Fibroblast of pulmonary artery (primary cell): ENCODE measurements at regions not wholly inside any gene's neighbourhood (a gene's known extent, or its start where the extent isn't known, plus 50 kb on each side); places are given as distances from the start of the nearest gene placed in this dataset.

Experiments used
- DNase-seq: peaks from one replicate; pipeline ENCODE4 v3.0.0-alpha.2; 2010; ENCODE audit warnings: low read depth
- H3K4me3 ChIP-seq: replicated peaks from 2 replicates; pipeline ENCODE4 v1.5.1; 2011; ENCODE audit warnings: low read depth, mild to moderate bottlenecking, control low read depth, low read length, moderate library complexity
- TF ChIP-seq, protein P1 (sequence below): IDR thresholded peaks from 2 replicates; pipeline ENCODE4 v1.5.1; 2011; ENCODE audit warnings: mild to moderate bottlenecking, control low read depth, low read length, inconsistent platforms; ENCODE audit errors: missing control alignments

DNA sequence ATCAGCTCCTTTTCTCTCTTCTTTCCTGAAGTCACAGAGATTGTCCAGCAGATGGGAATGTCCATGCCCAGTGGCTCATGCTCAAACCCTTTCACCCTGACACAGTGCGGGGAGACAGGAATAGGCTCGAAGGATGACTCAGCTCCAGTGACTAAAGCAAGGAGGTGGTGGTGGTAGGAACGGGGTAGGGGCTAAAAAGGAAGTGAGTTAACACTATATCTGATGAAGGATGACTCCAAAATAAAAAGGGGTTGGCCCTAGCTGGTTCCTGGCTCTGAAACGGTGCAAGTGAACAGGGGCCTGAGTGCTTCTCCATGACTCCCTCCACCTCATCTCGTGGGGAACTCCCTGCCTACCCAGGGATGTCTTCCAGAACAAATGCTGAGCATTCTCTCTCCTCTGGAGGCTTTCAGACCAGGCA is 167.4 kb upstream of the LPP start:
- TF ChIP-seq, protein P1, sequence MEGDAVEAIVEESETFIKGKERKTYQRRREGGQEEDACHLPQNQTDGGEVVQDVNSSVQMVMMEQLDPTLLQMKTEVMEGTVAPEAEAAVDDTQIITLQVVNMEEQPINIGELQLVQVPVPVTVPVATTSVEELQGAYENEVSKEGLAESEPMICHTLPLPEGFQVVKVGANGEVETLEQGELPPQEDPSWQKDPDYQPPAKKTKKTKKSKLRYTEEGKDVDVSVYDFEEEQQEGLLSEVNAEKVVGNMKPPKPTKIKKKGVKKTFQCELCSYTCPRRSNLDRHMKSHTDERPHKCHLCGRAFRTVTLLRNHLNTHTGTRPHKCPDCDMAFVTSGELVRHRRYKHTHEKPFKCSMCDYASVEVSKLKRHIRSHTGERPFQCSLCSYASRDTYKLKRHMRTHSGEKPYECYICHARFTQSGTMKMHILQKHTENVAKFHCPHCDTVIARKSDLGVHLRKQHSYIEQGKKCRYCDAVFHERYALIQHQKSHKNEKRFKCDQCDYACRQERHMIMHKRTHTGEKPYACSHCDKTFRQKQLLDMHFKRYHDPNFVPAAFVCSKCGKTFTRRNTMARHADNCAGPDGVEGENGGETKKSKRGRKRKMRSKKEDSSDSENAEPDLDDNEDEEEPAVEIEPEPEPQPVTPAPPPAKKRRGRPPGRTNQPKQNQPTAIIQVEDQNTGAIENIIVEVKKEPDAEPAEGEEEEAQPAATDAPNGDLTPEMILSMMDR: peak; percentile 1
- DNase-seq: peak; percentile 84
- H3K4me3 ChIP-seq: no peak overlapping the region

DNA sequence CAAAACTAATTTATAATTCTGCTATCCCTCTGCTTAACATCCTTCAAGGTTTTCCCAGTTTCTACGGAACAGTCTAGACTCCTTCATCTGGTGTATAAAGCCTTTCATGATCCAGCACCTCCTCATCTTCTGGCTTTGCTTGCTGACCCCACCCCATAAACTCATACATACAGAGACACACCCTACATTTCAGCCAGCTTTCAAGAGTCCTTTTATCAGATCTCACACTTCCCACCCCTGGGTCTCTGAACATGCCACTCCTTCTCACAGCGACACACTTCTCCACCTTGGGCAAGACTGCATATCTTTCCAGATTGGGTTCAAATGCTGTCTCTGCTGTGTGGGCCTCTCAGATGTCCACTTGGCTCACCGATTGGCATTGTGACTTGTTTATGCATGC is 166.8 kb upstream of the LPP start:
- H3K4me3 ChIP-seq: no peak overlapping the region
- DNase-seq: no peak
- TF ChIP-seq, protein P1: no peak

- DNase-seq: no peak
- TF ChIP-seq, protein P1: no peak
- no peak overlapping the region for H3K4me3 ChIP-seq
Observed at GRCh38 chr3:187987924-187988323, 166.0 kb upstream of the LPP start.

DNA sequence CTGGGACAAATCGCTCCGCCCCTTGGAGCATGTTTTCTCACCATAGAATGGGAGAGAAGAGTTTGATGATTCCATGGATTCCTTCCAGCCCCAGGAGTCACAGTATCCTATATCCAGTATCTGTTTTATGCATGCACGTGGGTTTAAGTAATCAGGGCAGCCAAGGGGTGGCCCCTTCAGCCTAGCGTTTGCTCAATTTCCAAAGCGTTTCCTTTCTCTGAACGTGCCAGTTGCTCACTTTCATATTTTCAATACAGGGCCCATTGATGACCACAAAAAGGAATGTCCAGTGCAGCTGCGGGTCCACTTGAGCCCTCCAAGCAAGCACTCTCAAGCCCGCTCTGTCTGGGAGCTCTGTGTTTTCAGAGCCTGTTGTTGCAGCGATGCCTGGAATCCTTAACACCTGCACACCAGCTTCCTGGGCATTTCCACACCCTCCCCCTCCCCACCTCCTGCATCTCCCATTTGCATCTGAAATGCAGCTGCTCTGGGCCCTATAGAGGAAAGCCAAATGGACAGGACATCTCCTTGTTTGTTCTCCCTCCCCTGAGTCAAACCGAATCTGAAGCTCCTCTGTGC is 164.3 kb upstream of the LPP start:
- TF ChIP-seq, protein P1: no peak
- no peak for DNase-seq
- no peak overlapping the region for H3K4me3 ChIP-seq

GRCh38 chr3:187992609-187993008 is 161.3 kb upstream of the LPP start:
- TF ChIP-seq, protein P1: no peak
- DNase-seq: no peak
- H3K4me3 ChIP-seq: no peak overlapping the region

DNA sequence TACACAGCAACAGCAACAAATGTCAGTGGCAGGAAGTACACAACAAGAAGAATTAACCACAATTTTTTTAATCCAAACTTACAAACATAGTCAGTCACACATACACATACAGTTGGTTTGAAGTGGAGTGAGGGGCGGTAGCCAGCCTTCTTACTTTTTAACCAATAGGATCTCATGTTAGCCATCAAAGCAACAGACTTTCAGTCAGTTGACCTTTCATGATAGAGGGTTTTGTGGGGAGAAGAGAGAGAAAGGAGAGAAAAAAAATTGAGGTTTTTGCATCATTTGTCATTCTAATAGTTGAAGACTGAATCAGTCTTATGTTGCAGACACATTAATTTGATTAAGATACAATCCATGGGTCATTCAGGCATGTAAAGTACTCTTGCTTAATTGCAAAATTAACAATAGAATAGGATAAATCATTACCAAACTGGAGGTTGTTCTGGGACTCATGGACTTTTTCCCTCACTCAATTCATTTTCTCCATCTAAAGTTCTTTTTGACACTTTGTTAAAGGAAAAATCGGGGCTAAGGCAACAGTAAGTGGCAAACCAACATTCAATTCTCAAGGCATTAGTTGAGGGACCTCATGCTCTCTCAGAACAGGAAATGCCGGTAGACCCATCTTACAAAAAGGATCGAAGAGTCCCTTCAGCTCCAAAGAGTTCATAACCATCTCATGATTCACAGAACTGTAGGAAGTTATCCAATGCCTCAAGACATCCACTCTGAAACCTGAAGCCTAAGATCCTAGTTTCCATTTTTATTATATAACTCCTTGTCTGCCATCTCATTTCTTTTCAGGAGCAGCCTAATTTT is 159.5 kb upstream of the LPP start:
- DNase-seq: peak; percentile 29
- TF ChIP-seq, protein P1: no peak
- no peak overlapping the region for H3K4me3 ChIP-seq
